ENCODE measurements at regions not wholly inside any gene's neighbourhood (a gene's known extent, or its start where the extent isn't known, plus 50 kb on each side); places are given as distances from the start of the nearest gene placed in this dataset.
"Not testable (repeated sequence)": the region's sequence is repeated elsewhere in the genome, so short reads cannot be mapped to it uniquely, and the experiment has no call there.

DNA sequence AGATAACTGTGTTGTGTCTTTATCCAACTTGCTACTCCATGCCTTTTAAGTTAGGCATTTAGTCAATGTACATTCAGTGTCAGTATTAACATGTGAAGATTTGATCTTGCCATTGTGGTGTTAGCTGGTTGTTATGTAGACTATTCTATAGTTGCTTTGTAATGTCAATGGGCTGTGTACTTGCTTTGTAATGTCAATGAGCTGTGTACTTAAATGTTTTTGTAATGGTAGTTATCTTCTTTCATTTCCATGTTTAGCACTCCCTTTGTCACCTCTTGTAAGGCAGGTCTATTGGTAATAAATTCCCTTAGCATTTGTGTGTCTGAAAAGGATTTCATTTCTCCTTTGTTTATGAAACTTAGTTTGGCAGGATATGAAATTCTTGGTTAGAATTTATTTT, 53.4 kb downstream of the MC4R start:
- no peak for DNase-seq

DNA sequence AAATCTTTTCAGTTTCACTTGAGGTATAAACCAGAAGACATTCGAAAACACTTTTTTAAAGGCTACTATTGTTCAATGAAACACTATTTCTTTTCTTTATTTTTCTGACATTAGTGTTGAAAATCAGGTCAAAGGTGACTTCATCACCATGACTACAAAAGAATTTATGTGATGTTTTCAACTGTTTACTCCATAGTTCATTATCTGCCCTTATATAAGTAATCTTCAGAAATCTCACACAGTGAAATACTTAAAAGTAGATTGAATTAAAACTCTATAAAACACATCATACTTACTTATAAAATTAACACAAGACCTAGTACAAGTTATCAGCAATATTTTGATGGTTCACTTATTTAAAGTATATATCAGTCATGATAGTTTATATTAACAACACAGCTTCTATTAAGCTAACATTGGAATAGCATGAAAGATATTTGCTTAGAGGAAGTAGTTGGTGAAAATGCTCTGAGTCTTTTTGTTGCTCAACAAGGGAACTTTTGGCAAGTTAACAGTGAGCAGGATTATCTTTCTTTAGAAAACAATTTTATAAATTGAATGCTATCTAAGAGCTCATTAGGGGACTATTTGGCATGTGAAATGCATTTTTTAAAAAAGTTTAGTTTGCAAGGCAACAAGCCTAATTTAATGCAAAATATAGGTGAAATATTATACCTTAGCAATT, 60.8 kb downstream of the MC4R start:
- DNase-seq: no peak

DNA sequence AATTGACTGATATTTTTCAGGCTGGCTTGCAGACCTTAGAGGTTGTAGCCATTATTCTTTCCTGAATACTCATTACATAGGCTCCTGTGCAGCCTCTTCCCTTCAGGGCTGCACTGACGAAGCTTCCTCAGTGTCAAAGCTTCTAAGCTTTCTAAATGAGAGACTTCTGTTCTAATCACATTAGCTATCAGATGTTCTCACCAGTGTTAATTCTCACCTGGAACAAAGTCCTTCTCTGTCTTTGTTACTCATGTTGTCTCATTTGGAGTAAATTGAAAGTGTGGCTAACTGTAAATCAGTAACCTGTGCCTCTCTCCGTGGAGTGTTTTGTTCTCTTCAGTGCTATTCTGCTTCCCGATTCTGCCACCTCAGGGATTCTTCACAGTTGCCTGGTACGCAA, 76.9 kb downstream of the MC4R start:
- DNase-seq: no peak

DNA sequence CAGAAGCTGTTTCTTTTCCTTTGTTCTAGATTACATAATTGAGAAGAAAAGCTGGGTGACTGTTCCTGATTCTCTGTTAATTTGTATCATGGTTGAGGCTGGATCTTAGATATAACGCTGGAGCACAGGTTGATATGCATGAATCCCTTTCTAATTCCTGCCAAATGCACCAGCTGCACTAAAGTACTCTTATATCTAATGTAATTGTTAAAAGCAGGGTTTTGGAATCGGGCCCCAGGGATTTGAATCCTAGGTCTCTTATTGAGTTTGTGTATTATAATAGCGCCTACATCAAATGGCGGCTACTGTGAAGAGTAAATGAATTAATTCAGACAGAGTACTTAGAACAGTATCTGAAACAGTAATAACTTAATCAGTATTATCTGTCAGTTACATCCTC, 80.4 kb downstream of the MC4R start:
- DNase-seq: no peak

DNA sequence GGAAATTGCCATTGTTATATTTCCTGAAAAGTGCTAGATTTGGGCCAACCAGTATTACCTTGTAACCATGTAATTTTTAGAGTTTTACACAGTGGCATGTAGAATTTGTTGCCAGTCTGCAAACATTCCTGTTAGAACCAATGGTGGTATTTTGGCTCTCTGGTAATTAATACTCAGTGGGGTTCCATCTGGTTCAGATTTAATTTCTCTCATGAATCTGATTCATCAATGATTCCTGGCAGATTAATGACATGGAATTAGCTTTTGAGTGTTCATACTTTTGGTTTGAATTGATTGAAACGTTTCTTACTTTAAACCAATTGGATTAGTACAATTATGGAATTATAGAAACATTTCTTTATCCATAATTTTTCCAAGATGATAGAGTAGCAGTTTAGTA, 93.2 kb downstream of the MC4R start:
- no peak for DNase-seq

DNA sequence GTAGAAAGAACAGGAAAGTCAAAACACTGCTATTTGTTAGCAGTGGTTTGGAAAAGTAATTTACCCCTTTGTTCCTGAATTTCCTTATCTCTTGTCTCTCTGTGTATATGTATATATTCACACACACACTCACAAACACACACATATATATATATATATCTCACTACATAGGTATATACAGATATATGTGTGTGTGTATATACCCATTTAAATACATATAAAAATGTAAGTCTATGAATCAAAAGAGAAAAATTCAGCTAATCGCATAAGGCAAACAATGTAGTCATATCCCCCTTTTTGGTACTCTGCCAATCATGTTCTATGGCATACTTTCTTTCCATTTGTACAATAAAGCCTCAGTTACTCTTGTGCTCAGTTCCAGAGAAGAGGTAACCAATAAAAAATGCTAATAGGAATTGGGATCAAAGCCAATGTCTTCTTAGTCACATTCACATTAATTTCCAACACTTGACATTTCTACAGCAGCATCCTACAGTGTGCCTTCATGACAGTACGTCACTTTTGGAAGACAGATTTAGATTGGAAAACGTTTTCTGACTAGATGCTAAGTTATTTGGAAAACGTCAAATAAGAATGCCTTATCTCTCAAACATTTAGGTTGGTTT, 94.6 kb downstream of the MC4R start:
- no peak for DNase-seq

DNA sequence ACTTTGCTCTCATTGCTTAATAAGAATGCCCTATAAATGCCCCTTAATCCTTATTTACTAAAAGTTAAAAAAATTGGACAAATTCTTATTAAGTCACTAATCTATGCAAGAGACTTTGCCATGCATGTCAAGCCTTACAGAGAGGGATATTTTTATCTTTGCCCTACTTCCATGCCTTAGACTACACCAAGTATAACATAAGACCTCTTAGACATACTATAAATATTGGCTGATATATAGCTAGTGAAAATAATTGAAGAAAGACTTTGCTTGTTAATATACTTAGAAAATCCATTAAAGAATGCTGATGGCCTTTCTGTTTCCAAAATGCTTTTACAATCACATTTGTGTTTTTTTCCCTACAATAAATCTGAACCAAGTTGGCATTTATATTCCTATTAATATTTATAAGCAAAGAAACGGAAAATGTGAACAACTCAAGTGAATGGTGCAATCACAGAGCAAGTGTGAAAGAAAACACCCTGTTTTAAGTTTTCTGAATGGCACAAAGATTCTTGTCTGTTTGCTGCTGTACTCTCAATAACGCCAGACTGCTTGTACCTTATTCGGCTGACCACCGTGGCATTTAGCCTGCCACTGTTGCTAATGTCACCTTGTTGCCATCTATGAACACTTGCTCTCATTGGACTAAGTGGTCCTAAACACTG, 105.0 kb downstream of the MC4R start:
- DNase-seq: no peak

DNA sequence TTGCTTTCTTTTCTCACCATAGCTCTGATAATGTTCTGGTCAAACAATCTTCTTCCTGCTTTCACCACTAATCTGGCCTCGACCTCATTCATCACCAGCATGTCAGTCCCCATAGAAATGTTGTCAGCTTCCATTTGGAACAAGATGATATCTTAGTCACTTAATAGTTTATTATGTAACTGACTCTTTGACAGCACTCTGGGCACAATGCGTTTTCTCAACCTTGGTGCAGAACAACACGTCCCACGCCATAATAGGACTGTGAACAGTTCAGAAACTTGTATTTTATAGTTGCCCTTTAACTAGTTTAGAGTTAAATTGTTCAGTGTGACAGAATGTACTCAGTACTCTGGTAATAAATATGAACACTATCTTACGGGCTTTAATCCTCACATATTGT, 106.0 kb downstream of the MC4R start:
- no peak for DNase-seq

DNA sequence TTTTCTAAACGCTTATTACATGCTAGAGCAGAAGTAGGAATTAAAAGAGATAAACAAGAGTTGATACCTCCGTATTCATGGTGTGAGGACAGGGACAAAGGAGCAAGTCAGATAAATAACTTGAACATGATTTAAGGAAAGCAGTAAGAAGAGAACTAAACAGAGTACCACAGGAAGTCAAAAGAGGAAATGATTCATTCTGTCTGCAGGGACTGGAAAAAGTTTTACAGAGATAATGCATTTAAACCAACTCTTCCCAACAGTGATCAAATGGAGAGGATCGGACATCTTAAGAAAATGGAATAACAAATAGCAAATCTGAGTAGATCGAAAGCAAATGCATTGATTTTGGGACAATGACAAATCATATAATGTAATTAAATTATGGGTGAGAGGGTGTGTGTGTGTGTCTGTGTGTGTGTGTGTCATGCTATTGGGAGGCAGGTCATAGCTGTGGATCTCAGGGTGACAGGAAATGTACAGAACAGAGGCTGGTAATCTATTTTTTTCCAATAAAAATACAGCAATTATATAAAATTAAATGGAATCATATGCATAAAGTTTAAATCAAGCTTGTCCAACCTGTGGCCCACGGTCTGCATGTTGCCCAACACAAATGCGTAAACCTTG, 113.4 kb downstream of the MC4R start:
- DNase-seq: no peak

DNA sequence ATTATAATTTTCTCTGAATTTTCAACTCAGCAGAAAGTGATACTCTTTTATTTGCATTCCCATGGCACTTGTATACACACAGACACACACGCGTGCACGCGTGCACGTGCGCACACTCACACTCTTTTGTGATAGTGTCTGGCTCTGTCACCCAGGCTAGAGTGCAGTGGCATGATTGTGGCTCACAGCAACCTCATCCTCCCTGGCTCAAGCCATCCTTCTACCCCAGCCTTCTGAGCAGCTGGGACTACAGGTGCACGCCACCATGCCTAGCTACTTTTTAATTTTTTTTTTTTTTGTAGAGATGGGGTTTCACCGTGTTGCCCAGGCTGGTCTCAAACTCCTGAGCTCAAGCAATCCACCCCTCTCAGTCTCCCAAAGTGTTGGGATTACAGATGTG, 123.2 kb downstream of the MC4R start:
- DNase-seq: no peak

DNA sequence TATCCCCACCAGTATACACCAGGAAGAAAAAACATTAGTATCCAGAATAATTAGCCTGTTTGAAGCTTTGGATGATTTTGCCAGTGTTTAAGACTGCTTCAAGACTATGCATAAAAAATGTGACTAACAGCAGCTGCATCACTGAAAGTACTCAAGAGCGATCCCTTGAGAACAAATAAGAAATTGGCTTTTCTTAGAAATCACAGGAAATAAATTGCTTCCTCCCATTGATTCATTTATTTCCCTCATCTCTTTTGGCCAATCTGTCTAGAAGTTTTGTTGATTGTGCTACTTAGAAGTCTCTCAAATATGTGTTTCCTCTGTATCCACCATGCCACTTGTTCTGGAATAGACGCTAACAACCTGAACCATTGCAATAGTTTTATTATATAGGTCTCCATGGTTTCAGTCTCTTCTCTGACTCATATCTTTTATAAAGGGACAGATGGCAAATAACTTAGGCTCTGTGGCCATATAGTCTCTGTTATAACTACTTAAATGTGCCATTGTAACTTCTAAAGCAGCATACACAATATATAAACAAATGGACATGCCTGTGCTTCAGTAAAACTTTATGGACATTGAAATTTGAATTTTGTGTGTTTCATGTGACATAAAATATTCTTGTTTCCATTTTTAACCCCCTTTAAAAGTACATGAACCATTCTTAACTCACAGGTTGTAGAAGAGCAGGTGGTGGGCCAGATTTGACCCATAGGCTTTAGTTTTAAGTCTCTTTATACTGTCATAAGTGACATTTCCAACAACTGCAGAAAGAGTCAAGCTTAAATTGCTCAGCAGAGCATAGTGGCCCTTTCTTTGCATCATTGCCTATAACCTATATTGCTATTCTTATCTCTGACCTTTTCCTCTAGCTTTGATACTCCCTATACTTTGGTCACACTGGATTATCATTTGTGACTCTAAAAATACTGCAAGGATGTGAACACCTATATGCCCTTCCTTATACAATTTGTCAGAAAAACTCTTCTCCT, 123.9 kb downstream of the MC4R start:
- DNase-seq: no peak

DNA sequence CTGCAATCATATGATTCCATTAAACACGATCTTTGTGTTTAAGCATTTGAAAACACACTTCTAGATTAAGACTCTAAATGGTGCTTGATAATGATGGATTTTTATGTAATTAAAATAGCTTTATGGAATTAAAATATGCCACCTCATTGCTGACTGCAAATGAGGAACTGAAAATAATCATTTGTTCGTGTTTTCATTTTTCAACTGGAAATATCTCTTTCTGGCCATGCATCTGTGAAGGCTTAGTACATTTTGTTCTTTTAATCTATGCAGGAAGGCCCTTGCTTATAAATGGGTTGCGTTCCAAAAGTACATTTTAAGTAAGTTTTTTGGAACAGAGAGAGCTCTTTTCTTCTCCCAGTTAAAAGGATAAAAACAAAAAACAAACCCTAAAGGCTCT, 125.5 kb downstream of the MC4R start:
- DNase-seq: no peak

DNA sequence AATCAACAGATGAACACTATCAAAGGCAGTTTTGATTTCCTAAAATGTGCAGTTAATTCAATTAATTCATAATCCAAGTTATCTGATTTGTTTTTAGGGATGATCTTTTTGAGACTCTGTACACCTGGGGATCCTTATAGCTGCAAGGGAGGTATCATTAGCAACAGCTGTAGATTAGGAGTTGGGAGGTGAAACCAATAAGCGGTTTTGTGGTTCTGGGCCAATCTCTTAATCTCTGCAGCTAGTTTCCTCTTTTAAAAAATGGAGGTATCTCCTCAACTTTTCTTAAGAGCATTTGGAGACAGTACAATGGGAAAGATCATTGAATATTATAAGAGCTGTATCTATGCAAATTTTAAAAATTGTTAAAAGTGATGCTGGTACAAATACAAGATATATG, 126.0 kb downstream of the MC4R start:
- no peak for DNase-seq

DNA sequence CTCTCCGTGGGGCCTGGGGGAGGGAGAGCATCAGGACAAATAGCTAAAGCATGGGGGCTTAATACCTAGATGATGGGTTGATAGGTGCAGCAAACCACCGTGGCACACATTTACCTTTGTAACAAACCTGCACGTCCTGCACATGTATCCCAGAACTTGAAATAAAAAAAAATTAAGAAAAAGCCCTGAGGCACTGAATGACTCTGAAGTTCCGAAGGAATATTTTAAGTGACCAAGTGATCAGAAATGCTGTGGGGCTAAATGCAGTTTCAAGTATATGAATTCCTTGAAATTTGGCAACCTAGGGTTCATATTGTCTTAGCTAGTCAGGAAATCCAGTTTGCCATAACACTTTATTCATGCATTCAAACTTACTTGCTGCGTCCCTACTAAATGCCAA, 127.5 kb downstream of the MC4R start:
- no peak for DNase-seq

DNA sequence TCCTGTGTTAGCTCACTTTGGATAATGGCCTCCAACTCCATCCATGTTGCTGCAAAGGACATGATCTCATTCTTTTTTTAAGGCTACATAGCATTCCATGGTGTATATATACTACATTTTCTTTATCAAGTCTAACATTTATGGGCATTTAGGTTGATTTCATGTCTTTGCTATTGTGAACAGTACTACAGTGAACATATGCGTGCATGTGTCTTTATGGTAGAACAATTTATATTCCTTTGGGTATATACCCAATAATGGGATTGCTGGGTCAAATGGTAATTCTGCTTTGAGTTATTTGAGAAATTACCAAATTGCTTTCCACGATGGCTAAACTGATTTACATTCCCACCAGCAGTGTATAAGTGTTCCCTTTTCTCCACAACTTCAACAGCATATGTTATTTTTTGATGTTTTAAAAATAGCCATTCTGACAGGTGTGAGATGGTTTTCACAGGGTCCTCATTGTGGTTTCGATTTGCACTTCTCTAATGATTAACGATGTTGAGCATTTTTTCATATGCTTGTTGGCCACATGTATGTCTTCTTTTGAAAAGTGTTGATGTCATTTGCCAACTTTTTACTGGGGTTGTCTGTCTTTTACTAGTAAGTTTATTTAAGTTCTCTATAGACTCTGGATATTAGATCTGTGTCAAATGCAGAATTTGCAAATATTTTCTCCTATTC, 133.4 kb downstream of the MC4R start:
- DNase-seq: not testable (repeated sequence)

DNA sequence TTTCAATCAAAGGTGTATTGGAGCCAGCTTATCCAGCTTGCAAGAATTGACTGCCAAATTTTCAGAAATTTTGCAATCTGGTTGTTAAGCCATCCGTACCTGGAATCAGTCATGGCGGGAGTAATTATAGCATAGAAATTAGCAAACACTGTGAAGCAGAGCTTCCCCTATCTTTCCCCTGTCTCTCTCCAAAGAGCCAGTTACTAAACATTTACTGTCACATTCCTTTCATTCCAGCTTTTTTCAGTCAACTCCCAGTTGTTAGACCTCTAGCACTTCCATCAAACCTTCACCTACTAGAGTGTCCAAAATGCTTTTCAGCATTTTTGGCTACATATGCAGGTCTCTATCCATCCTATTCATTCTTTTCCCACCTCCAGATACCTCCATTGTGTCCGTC, 137.4 kb downstream of the MC4R start:
- DNase-seq: no peak

DNA sequence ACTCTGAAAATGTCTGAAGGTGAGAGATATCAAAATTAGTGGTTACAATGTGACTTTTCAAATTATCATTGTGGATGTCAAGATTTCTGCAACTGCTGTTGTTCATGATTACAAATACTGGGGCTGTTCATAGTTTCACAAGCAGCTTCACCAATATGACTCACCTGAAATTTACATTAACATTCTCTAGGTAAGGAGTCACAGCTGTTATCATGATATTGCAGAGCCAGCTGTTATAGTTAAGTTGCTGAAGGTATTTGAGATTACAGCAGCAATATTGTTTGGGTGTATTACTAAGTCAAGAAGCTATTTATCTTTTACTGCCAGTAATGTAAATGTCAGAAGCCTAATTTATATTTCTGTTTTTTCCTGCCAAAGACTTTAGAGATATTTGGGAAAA, 140.0 kb downstream of the MC4R start:
- no peak for DNase-seq

DNA sequence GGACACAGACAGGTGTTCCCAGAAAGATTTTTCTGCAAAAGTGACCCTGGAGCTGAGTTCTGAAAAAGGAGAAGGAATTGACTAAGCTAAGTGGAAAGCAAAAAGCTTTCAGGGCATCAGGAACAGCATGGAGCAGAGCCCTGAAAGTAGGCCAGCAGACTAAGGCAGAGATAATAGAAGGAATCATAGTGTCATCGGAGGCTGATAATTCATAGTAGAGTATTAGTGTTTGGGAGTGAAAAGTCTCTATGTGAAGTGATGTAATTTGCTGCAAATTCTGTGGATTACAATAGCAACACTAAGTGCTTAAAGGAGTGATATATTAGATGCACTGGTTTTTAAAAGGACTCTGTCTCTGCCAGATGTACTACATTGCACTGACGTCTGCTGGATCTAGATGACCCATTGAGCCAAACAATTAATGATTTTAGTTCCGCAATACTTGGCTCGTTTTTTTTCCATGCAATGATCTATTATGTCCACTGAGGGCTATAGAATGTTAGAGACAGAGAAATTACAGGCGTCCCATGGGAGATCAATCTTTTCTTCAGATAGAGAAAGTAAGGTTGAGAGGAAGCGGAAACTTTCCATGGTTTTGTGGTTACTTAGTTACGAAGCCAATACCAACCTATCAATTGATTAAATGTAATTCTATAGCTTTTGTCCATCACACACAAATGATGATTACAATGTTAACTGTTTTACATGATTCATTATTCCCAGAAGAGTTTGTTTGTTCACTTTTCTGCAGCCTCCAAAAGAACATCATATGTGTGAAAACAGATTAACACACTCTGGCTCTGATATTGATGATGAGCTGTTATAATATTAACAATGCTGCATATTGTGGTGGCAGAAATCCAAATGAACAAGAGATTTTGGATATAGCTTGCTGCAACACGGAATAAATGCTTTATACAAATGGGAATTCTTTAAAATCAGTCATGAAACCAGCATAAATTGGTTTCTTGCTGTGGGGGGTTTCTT, 143.7 kb downstream of the MC4R start:
- DNase-seq: no peak

DNA sequence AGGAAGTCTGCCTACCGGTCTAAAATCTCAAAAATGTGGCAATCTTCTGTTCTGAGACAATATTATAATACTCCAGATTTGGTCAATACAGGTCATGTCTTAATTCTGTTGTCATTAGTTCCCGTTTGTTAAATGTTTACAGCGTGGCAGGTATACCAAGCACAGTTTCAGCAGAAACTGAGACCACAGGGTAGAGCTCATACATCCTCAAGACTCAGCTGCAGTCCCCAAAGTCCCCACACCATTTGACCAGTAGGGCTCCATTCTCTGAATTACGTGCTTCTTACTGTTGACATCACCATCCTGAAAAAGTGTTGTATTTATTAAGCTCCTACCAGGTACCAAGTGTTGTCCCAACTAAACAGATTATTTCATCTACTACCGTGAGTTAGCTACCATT, 157.1 kb downstream of the MC4R start:
- no peak for DNase-seq

DNA sequence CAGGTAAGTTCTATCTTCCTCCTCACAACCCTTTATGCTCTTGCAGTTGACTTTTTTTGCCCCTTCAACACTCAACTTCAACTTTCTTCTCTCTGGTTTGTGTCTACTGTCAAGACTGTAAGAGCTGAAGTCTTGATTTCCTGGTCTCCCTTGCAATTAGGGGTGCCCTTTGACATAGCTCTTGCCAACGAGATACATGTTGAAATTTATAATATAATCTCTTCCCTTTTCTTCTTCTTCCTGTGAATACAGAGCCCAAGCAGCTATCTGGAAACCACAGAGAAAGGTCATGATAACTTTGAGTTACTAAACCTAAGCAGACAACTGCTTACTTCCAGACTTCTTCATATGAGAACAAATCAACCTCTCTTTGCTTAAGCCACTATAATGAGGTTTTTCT, 163.5 kb downstream of the MC4R start:
- DNase-seq: no peak

DNA sequence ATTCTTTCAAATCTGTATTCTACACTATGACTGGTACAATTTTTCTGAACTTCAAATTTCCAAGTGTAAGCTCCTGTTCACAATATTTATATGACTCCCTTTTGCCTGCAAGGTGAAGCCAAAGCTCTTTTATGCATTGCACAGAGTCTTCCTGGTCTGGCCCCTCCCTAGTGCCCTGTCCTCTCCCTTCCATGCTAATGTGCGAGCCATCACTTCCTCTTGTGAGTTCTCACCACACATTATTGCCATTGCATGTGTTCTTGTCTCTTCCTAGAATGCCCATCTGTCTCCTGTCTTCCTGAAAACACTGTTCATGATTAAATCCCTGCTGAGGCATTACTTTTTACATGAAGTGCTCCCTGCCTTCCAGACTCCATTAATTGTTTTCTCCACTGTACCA, 169.9 kb downstream of the MC4R start:
- no peak for DNase-seq
